HCT116 (cell line): ENCODE measurements at regions not wholly inside any gene's neighbourhood (a gene's known extent, or its start where the extent isn't known, plus 50 kb on each side); places are given as distances from the start of the nearest gene placed in this dataset.

Source experiments
- ATAC-seq: fragments of 200-7000 bp; cut with Tn5 transposase; 2 replicates; pipeline ENCODE4 v1.9.1; 2020; ENCODE audit warnings: mild to moderate bottlenecking, moderate library complexity
- BruUV-seq: library from RNA; stranded (reverse); fragments of 400-500 nt; replicated peaks from 2 replicates; lab custom pipeline; 2021; lab: Mats Ljungman, UMichigan
- CTCF ChIA-PET: fragments of 300-600 bp; sonication (Branson Sonifier 250); formaldehyde crosslinking; loops from one replicate; lab custom pipeline; 2021; ENCODE audit warnings: antibody characterized with exemption; lab: Charles Lee
- POLR2A ChIA-PET: fragments of 300-600, 350-600 bp; sonication (Branson Sonifier 250); formaldehyde crosslinking; loops from one replicate; lab custom pipeline; 2021; ENCODE audit warnings: antibody characterized with exemption; lab: Charles Lee
- RAD21 ChIA-PET, 2 experiments: fragments of 300-600 bp; sonication (Branson Sonifier 250); formaldehyde crosslinking; loops; one replicate each; lab custom pipeline; 2023; ENCODE audit warnings: low total read pairs in 2 of 2; ENCODE audit not compliant: uncharacterized antibody in 2 of 2, unreplicated experiment in 2 of 2, low non-redundant PET in 1 of 2; lab: Charles Lee
- DNase-seq: peaks from one replicate; pipeline ENCODE4 v3.0.0-alpha.2; 2010; ENCODE audit warnings: low read depth, low spot score
- H2AFZ ChIP-seq: fragments of 200-600 bp; shearing (Covaris generic), sonication (generic); 2 replicates; pipeline ENCODE4 v1.6.1; 2017; ENCODE audit warnings: low read depth, mixed run types, mixed read lengths, antibody characterized with exemption, low read length; ENCODE audit not compliant: poor library complexity, severe bottlenecking
- H3K27ac ChIP-seq: 2 replicates; pipeline ENCODE4 v1.5.1; 2012; ENCODE audit warnings: low read depth, low read length
- H3K27me3 ChIP-seq: fragments of 200-600 bp; sonication (generic); 2 replicates; pipeline ENCODE4 v1.6.1; 2016; ENCODE audit warnings: mixed run types, low read length, mixed read lengths; ENCODE audit not compliant: insufficient read depth
- H3K36me3 ChIP-seq, 2 experiments: fragments of 200-500 bp in 1 of 2; fragments of 200-600 bp in 1 of 2; sonication (Bioruptor generic) in 1 of 2; sonication (generic) in 1 of 2; 2 replicates each; pipeline versions ENCODE4 v1.5.1 to v1.6.1; 2014 to 2016; ENCODE audit warnings: low read length in 2 of 2, inconsistent platforms in 1 of 2, mixed read lengths in 1 of 2, mixed run types in 1 of 2; ENCODE audit not compliant: insufficient read depth in 2 of 2, control insufficient read depth in 1 of 2
- H3K4me1 ChIP-seq, 2 experiments: fragments of 200-600 bp in 1 of 2; sonication (generic) in 1 of 2; 2 replicates each; pipeline versions ENCODE4 v1.5.1 to v1.6.1; 2012 to 2017; ENCODE audit warnings: low read length in 2 of 2, inconsistent platforms in 1 of 2, mild to moderate bottlenecking in 1 of 2, mixed read lengths in 1 of 2, mixed run types in 1 of 2, moderate library complexity in 1 of 2; ENCODE audit not compliant: insufficient read depth in 2 of 2, control insufficient read depth in 1 of 2
- H3K4me2 ChIP-seq: fragments of 200-600 bp; sonication (generic); 2 replicates; pipeline ENCODE4 v1.6.1; 2017; ENCODE audit warnings: mixed run types, low read length, mixed read lengths
- H3K4me3 ChIP-seq, 2 experiments: fragments of 200-600 bp in 1 of 2; sonication (generic) in 1 of 2; replicated peaks in 1 of 2; 2 replicates each; pipeline ENCODE4 v1.5.1; 2011 to 2016; ENCODE audit warnings: low read length in 2 of 2, control low read depth in 1 of 2, low read depth in 1 of 2, mild to moderate bottlenecking in 1 of 2, mixed read lengths in 1 of 2, mixed run types in 1 of 2
- H3K79me2 ChIP-seq: fragments of 200-600 bp; sonication (generic); 2 replicates; pipeline ENCODE4 v1.6.1; 2017; ENCODE audit warnings: mild to moderate bottlenecking, mixed run types, low read length, moderate library complexity, mixed read lengths; ENCODE audit not compliant: insufficient read depth
- H3K9ac ChIP-seq: fragments of 200-600 bp; sonication (generic); 2 replicates; pipeline ENCODE4 v1.6.1; 2016; ENCODE audit warnings: low read length, mixed read lengths
- H3K9me2 ChIP-seq: fragments of 200-600 bp; sonication (generic), shearing (Covaris generic); 2 replicates; pipeline ENCODE4 v1.6.1; 2017; ENCODE audit warnings: mixed run types, mild to moderate bottlenecking, moderate library complexity; ENCODE audit not compliant: insufficient read depth
- H3K9me3 ChIP-seq, 2 experiments: fragments of 200-500 bp in 1 of 2; fragments of 200-600 bp in 1 of 2; sonication (Bioruptor generic) in 1 of 2; sonication (generic) in 1 of 2; 2 replicates each; pipeline ENCODE4 v1.6.1; 2014 to 2017; ENCODE audit warnings: low read length in 2 of 2, mixed read lengths in 2 of 2, inconsistent platforms in 1 of 2, low read depth in 1 of 2, mild to moderate bottlenecking in 1 of 2, mixed run types in 1 of 2, moderate library complexity in 1 of 2; ENCODE audit not compliant: control insufficient read depth in 1 of 2, insufficient read depth in 1 of 2
- H4K20me1 ChIP-seq: fragments of 200-600 bp; sonication (generic), shearing (Covaris generic); 2 replicates; pipeline ENCODE4 v1.6.1; 2017; ENCODE audit warnings: mixed run types, mild to moderate bottlenecking, moderate library complexity; ENCODE audit not compliant: insufficient read depth
- CBX3 ChIP-seq: IDR thresholded peaks from 2 replicates; pipeline ENCODE4 v1.6.1; 2012; ENCODE audit warnings: low read depth
- CEBPB ChIP-seq: IDR thresholded peaks from 2 replicates; pipeline ENCODE4 v1.6.1; 2012; ENCODE audit warnings: low read depth
- EGR1 ChIP-seq: IDR thresholded peaks from 2 replicates; pipeline ENCODE4 v1.6.1; 2012; ENCODE audit warnings: low read depth
- ELF1 ChIP-seq: IDR thresholded peaks from 2 replicates; pipeline ENCODE4 v1.6.1; 2012; ENCODE audit warnings: low read depth, borderline replicate concordance
- FOSL1 ChIP-seq: IDR thresholded peaks from 2 replicates; pipeline ENCODE4 v1.6.1; 2012; ENCODE audit warnings: low read depth
- JUND ChIP-seq: IDR thresholded peaks from 2 replicates; pipeline ENCODE4 v1.6.1; 2012
- POLR2A ChIP-seq: IDR thresholded peaks from 2 replicates; pipeline ENCODE4 v1.7.0; 2011; ENCODE audit warnings: borderline replicate concordance; ENCODE audit not compliant: insufficient read depth, insufficient read length; ENCODE audit errors: extremely low read depth
- POLR2AphosphoS5 ChIP-seq: IDR thresholded peaks from 2 replicates; pipeline ENCODE4 v1.6.1; 2011; ENCODE audit warnings: mild to moderate bottlenecking, low read depth, low read length, moderate library complexity
- TCF7L2 ChIP-seq: IDR thresholded peaks from 2 replicates; pipeline ENCODE4 v1.7.0; 2011; ENCODE audit warnings: borderline replicate concordance, inconsistent platforms; ENCODE audit not compliant: insufficient read depth, insufficient read length; ENCODE audit errors: extremely low read depth
- ZFX ChIP-seq: fragments of 450-650 bp; IDR thresholded peaks from 2 replicates; pipeline ENCODE4 v1.6.1; 2017
- ZNF274 ChIP-seq: fragments of 200-500 bp; sonication (Bioruptor generic); IDR thresholded peaks from 2 replicates; pipeline ENCODE4 v1.6.1; 2014; ENCODE audit warnings: mild to moderate bottlenecking, low read depth, low read length, inconsistent platforms
- intact Hi-C: fragments of 100-400 bp; cut with micrococcal nuclease; formaldehyde crosslinking; loops from 2 replicates; pipeline ENCODE4 v1.10.0; 2022
- TF ChIP-seq, protein P1 (sequence below): IDR thresholded peaks from 2 replicates; pipeline ENCODE4 v1.6.1; 2012
- TF ChIP-seq, protein P2 (sequence below): IDR thresholded peaks from 2 replicates; pipeline ENCODE4 v1.6.1; 2011; ENCODE audit warnings: mild to moderate bottlenecking, low read length, moderate library complexity; ENCODE audit not compliant: insufficient replicate concordance; ENCODE audit errors: extremely low read depth
- TF ChIP-seq, protein P3 (sequence below): IDR thresholded peaks from 2 replicates; pipeline ENCODE4 v1.6.1; 2012
- TF ChIP-seq, protein P4 (sequence below): IDR thresholded peaks from 2 replicates; pipeline ENCODE4 v1.6.1; 2012; ENCODE audit warnings: low read depth

DNA sequence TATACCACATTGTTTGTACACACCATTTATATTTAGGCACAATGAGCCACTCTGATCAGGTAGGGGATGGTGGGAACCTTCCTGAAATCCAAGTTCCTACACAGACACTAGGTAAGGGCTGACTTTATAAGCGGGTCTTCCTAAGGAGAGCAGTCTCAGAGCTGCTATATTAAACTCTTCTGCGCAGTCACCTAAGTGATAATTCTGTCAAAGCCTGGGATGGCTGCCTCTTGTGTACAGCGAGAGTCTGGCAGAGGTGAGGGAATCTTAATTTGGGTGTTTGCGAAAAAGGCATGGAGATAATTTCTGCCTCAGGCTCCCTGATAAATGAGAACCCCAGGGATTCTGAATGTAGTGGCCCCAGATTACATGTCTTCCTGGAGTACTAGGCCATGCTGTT, 113.1 kb downstream of the EDEM1 start:
- no peak for ATAC-seq
- Histone ChIP-seq H3K27me3 (peaks cover 16% of the 10 kb centered on the region; the same call in 1 of the 2 replicates), H3K9me2 (no peaks in the 10 kb centered on the region), H3K36me3 (no peaks in the 10 kb centered on the region), H3K27ac (no peak overlapping the region), H3K9me3 (no peaks in the 10 kb centered on the region), H3K9ac (no peak overlapping the region), H4K20me1 (no peaks in the 10 kb centered on the region), H3K79me2 (no peaks in the 10 kb centered on the region), H3K4me2 (no peak overlapping the region), H3K4me3 (no peak overlapping the region), H2AFZ (no peak overlapping the region), H3K4me1 (no peaks in the 10 kb centered on the region)
- RAD21 ChIA-PET: no interaction called here
- no peak for DNase-seq
- no TSS peak for BruUV-seq
- POLR2A ChIA-PET: no interaction called here
- CTCF ChIA-PET: no interaction called here
- no peak for TF ChIP-seq POLR2A
- TF ChIP-seq ELF1: no peak
- no peak for TF ChIP-seq POLR2AphosphoS5
- no peak for TF ChIP-seq TCF7L2
- no peak for TF ChIP-seq JUND
- TF ChIP-seq ZNF274: no peak
- no peak for TF ChIP-seq CEBPB
- TF ChIP-seq, protein P1, sequence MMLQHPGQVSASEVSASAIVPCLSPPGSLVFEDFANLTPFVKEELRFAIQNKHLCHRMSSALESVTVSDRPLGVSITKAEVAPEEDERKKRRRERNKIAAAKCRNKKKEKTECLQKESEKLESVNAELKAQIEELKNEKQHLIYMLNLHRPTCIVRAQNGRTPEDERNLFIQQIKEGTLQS: no peak
- no peak for TF ChIP-seq EGR1
- TF ChIP-seq, protein P2, sequence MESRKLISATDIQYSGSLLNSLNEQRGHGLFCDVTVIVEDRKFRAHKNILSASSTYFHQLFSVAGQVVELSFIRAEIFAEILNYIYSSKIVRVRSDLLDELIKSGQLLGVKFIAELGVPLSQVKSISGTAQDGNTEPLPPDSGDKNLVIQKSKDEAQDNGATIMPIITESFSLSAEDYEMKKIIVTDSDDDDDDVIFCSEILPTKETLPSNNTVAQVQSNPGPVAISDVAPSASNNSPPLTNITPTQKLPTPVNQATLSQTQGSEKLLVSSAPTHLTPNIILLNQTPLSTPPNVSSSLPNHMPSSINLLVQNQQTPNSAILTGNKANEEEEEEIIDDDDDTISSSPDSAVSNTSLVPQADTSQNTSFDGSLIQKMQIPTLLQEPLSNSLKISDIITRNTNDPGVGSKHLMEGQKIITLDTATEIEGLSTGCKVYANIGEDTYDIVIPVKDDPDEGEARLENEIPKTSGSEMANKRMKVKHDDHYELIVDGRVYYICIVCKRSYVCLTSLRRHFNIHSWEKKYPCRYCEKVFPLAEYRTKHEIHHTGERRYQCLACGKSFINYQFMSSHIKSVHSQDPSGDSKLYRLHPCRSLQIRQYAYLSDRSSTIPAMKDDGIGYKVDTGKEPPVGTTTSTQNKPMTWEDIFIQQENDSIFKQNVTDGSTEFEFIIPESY: no peak
- TF ChIP-seq, protein P3, sequence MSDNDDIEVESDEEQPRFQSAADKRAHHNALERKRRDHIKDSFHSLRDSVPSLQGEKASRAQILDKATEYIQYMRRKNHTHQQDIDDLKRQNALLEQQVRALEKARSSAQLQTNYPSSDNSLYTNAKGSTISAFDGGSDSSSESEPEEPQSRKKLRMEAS: no peak
- no peak for TF ChIP-seq ZFX
- no peak for TF ChIP-seq FOSL1
- no peak for TF ChIP-seq CBX3
- TF ChIP-seq, protein P4, sequence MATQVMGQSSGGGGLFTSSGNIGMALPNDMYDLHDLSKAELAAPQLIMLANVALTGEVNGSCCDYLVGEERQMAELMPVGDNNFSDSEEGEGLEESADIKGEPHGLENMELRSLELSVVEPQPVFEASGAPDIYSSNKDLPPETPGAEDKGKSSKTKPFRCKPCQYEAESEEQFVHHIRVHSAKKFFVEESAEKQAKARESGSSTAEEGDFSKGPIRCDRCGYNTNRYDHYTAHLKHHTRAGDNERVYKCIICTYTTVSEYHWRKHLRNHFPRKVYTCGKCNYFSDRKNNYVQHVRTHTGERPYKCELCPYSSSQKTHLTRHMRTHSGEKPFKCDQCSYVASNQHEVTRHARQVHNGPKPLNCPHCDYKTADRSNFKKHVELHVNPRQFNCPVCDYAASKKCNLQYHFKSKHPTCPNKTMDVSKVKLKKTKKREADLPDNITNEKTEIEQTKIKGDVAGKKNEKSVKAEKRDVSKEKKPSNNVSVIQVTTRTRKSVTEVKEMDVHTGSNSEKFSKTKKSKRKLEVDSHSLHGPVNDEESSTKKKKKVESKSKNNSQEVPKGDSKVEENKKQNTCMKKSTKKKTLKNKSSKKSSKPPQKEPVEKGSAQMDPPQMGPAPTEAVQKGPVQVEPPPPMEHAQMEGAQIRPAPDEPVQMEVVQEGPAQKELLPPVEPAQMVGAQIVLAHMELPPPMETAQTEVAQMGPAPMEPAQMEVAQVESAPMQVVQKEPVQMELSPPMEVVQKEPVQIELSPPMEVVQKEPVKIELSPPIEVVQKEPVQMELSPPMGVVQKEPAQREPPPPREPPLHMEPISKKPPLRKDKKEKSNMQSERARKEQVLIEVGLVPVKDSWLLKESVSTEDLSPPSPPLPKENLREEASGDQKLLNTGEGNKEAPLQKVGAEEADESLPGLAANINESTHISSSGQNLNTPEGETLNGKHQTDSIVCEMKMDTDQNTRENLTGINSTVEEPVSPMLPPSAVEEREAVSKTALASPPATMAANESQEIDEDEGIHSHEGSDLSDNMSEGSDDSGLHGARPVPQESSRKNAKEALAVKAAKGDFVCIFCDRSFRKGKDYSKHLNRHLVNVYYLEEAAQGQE: no peak
- intact Hi-C loops: loop anchor here (10.0 kb wide), 1 partner anchor 1844 kb away; no protein-coding TSS in a partner anchor
